ENCODE measurements at regions not wholly inside any gene's neighbourhood (a gene's known extent, or its start where the extent isn't known, plus 50 kb on each side); places are given as distances from the start of the nearest gene placed in this dataset.

DNA sequence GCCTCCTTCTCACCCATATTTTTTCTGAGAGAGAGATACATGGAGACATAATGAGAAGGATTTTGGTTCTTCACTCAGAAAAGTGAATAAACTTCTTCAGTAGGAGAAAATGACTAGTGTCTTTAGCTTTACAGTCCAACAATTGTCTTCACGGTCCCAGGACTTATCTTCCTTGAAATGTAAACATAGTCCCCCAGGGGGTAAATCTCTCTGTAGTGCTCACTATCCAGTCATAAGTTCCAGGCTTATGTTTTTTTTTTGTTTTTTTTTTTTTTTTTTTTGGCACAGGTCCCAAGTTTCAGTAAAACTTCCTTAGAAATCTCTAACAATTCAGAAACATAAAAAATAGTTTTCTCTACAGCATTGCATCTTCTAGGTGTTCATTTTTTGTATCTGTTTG is 890.2 kb upstream of the B3GALT2 start:
- no peaks in the 10 kb centered on the region for H3F3A ChIP-seq (ENCODE audit: control insufficient read depth, insufficient read depth)
- TF ChIP-seq, protein P1, sequence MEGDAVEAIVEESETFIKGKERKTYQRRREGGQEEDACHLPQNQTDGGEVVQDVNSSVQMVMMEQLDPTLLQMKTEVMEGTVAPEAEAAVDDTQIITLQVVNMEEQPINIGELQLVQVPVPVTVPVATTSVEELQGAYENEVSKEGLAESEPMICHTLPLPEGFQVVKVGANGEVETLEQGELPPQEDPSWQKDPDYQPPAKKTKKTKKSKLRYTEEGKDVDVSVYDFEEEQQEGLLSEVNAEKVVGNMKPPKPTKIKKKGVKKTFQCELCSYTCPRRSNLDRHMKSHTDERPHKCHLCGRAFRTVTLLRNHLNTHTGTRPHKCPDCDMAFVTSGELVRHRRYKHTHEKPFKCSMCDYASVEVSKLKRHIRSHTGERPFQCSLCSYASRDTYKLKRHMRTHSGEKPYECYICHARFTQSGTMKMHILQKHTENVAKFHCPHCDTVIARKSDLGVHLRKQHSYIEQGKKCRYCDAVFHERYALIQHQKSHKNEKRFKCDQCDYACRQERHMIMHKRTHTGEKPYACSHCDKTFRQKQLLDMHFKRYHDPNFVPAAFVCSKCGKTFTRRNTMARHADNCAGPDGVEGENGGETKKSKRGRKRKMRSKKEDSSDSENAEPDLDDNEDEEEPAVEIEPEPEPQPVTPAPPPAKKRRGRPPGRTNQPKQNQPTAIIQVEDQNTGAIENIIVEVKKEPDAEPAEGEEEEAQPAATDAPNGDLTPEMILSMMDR (IDR thresholded peaks at IDR 0.05; ENCODE audit: low read depth, low read length, poor library complexity, severe bottlenecking), result no peak
- TF ChIP-seq EZH2phosphoT487 (IDR thresholded peaks at IDR 0.05; ENCODE audit: borderline replicate concordance, low read length), result no peak
- H3K9me2 ChIP-seq (replicated peaks; ENCODE audit: control insufficient read depth, low read length), result no peaks in the 10 kb centered on the region
- H3K9me3 ChIP-seq (ENCODE audit: control insufficient read depth, insufficient read depth, low read length), result no peaks in the 10 kb centered on the region
- H4K20me1 ChIP-seq (ENCODE audit: control insufficient read depth, insufficient read depth, low read depth, low read length), result no peaks in the 10 kb centered on the region
- H3K4me1 ChIP-seq (ENCODE audit: control insufficient read depth, low read length), result no peaks in the 10 kb centered on the region
- H3K36me3 ChIP-seq (ENCODE audit: control insufficient read depth, low read length), result no peaks in the 10 kb centered on the region
- H3K4me3 ChIP-seq (ENCODE audit: low read length), result no peak overlapping the region
- H3K4me2 ChIP-seq (ENCODE audit: low read length), result no peak overlapping the region
- H3K27me3 ChIP-seq (ENCODE audit: control insufficient read depth, low read length), result no peaks in the 10 kb centered on the region
- no peak overlapping the region for H3K27ac ChIP-seq (ENCODE audit: low read depth, low read length)
- H3K79me2 ChIP-seq (ENCODE audit: control insufficient read depth, low read length), result no peaks in the 10 kb centered on the region

DNA sequence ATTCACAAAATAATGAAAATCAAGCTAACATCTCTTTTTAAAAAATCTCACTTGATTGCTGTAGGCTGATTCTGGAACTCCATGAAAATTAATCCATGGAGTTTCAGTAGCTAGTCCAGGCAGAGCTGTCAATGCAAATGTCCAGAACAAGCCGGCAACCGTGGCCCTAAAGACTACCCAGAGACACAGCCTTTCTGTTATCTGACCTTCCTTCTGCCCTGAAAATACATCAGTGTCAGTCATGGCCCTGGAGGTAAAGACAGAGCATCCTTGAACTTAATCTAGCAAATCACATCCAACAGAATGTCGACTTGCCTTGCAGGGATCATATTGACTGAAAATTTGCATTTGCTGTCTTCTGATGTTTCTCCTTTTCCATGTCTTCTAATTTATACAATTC is 887.4 kb upstream of the B3GALT2 start:
- H3K9me3 ChIP-seq (ENCODE audit: control insufficient read depth, insufficient read depth, low read length), result no peaks in the 10 kb centered on the region
- H4K20me1 ChIP-seq (ENCODE audit: control insufficient read depth, insufficient read depth, low read depth, low read length), result no peaks in the 10 kb centered on the region
- H3K36me3 ChIP-seq (ENCODE audit: control insufficient read depth, low read length), result no peaks in the 10 kb centered on the region
- H3F3A ChIP-seq (ENCODE audit: control insufficient read depth, insufficient read depth), result no peaks in the 10 kb centered on the region
- no peaks in the 10 kb centered on the region for H3K79me2 ChIP-seq (ENCODE audit: control insufficient read depth, low read length)
- no peak overlapping the region for H3K27ac ChIP-seq (ENCODE audit: low read depth, low read length)
- TF ChIP-seq, protein P1 (IDR thresholded peaks at IDR 0.05; ENCODE audit: low read depth, low read length, poor library complexity, severe bottlenecking), result no peak
- no peak for TF ChIP-seq EZH2phosphoT487 (IDR thresholded peaks at IDR 0.05; ENCODE audit: borderline replicate concordance, low read length)
- no peak overlapping the region for H3K4me3 ChIP-seq (ENCODE audit: low read length)
- no peaks in the 10 kb centered on the region for H3K4me1 ChIP-seq (ENCODE audit: control insufficient read depth, low read length)
- H3K9me2 ChIP-seq (replicated peaks; ENCODE audit: control insufficient read depth, low read length), result no peaks in the 10 kb centered on the region
- H3K4me2 ChIP-seq (ENCODE audit: low read length), result no peak overlapping the region
- no peaks in the 10 kb centered on the region for H3K27me3 ChIP-seq (ENCODE audit: control insufficient read depth, low read length)

DNA sequence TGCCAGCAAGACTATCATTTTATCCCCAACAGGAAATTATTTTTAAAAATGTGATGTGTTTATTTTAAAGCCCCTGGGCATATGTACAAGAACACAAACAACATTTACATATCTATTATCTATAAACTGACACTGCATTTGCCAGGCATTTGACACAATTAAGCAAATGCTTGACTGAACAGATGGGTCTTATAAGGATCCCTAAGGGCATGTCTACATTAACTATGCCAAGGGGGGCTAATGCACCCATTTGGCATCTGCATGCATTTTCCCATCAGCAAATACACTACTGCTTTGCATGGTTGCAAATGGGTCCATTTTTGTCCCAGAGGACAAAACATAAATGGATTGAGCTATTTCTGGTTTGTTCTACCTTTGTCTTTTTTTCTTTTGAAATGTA is 884.8 kb upstream of the B3GALT2 start:
- Histone ChIP-seq H3K4me3 (ENCODE audit: low read length) (no peak overlapping the region), H3F3A (ENCODE audit: control insufficient read depth, insufficient read depth) (no peaks in the 10 kb centered on the region), H4K20me1 (ENCODE audit: control insufficient read depth, insufficient read depth, low read depth, low read length) (no peaks in the 10 kb centered on the region), H3K9me2 (replicated peaks; ENCODE audit: control insufficient read depth, low read length) (no peaks in the 10 kb centered on the region), H3K79me2 (ENCODE audit: control insufficient read depth, low read length) (no peaks in the 10 kb centered on the region), H3K4me1 (ENCODE audit: control insufficient read depth, low read length) (no peaks in the 10 kb centered on the region), H3K9me3 (ENCODE audit: control insufficient read depth, insufficient read depth, low read length) (no peaks in the 10 kb centered on the region), H3K27me3 (ENCODE audit: control insufficient read depth, low read length) (no peaks in the 10 kb centered on the region), H3K27ac (ENCODE audit: low read depth, low read length) (no peak overlapping the region), H3K4me2 (ENCODE audit: low read length) (no peak overlapping the region), H3K36me3 (ENCODE audit: control insufficient read depth, low read length) (no peaks in the 10 kb centered on the region)
- TF ChIP-seq, protein P1 (IDR thresholded peaks at IDR 0.05; ENCODE audit: low read depth, low read length, poor library complexity, severe bottlenecking), result no peak
- TF ChIP-seq EZH2phosphoT487 (IDR thresholded peaks at IDR 0.05; ENCODE audit: borderline replicate concordance, low read length), result no peak

DNA sequence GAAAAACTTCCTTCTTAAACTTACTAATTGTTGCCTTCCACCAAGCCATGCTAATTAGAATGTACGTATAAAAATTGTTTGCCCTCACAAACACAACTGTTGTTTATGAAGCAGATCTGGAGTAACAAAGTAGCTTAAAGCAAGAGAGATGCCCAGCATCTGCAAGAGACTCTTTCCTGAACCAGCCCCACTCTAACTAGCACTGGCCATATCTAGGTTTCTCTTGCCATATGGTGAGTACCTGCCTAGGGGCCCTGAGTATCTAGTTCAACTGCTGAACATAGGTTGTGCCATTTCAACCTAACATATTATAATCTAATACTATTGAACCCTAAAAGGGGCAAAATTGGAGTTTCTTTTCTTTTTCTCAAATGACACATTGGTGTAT is 883.4 kb upstream of the B3GALT2 start:
- no peak overlapping the region for H3K27ac ChIP-seq (ENCODE audit: low read depth, low read length)

More for the DNA sequence above, 883.4 kb upstream of the B3GALT2 start:
- TF ChIP-seq, protein P1 (IDR thresholded peaks at IDR 0.05; ENCODE audit: low read depth, low read length, poor library complexity, severe bottlenecking), result no peak
- TF ChIP-seq EZH2phosphoT487 (IDR thresholded peaks at IDR 0.05; ENCODE audit: borderline replicate concordance, low read length), result no peak
- Histone ChIP-seq H3K4me3 (ENCODE audit: low read length) (no peak overlapping the region), H3K4me1 (ENCODE audit: control insufficient read depth, low read length) (no peaks in the 10 kb centered on the region), H4K20me1 (ENCODE audit: control insufficient read depth, insufficient read depth, low read depth, low read length) (no peaks in the 10 kb centered on the region), H3K9me3 (ENCODE audit: control insufficient read depth, insufficient read depth, low read length) (no peaks in the 10 kb centered on the region), H3K79me2 (ENCODE audit: control insufficient read depth, low read length) (no peaks in the 10 kb centered on the region), H3K4me2 (ENCODE audit: low read length) (no peak overlapping the region), H3K27me3 (ENCODE audit: control insufficient read depth, low read length) (no peaks in the 10 kb centered on the region), H3K9me2 (replicated peaks; ENCODE audit: control insufficient read depth, low read length) (no peaks in the 10 kb centered on the region), H3K36me3 (ENCODE audit: control insufficient read depth, low read length) (no peaks in the 10 kb centered on the region), H3F3A (ENCODE audit: control insufficient read depth, insufficient read depth) (no peaks in the 10 kb centered on the region)
